HG03342 (cell line): ENCODE measurements at regions not wholly inside any gene's neighbourhood (a gene's known extent, or its start where the extent isn't known, plus 50 kb on each side); places are given as distances from the start of the nearest gene placed in this dataset.
"Not testable (repeated sequence)": the region's sequence is repeated elsewhere in the genome, so short reads cannot be mapped to it uniquely, and the experiment has no call there.

Experiments
- ATAC-seq: cut with Tn5 transposase; IDR thresholded peaks from one replicate; pipeline ENCODE4 v1.9.1; 2021; ENCODE audit warnings: mild to moderate bottlenecking, moderate library complexity; ENCODE audit not compliant: unreplicated experiment

- ATAC-seq, result no peak
Observed at GRCh38 chr9:86507212-86507630, 153.0 kb upstream of the TUT7 start.

- ATAC-seq, result no peak
Observed at GRCh38 chr9:86503942-86504341, 149.7 kb upstream of the TUT7 start.

GRCh38 chr9:86503314-86503713 is 149.1 kb upstream of the TUT7 start:
- ATAC-seq, result no peak

- ATAC-seq, result no peak
Observed at GRCh38 chr9:86500667-86501435, 146.6 kb upstream of the TUT7 start.

GRCh38 chr9:86500031-86500430 is 145.8 kb upstream of the TUT7 start:
- ATAC-seq, result no peak

- ATAC-seq, result no peak
Observed at GRCh38 chr9:86494644-86495111, 140.5 kb upstream of the TUT7 start.

GRCh38 chr9:86491468-86492266 is 137.5 kb upstream of the TUT7 start:
- ATAC-seq, result no peak

GRCh38 chr9:86488794-86489193 is 134.6 kb upstream of the TUT7 start:
- no peak for ATAC-seq

DNA sequence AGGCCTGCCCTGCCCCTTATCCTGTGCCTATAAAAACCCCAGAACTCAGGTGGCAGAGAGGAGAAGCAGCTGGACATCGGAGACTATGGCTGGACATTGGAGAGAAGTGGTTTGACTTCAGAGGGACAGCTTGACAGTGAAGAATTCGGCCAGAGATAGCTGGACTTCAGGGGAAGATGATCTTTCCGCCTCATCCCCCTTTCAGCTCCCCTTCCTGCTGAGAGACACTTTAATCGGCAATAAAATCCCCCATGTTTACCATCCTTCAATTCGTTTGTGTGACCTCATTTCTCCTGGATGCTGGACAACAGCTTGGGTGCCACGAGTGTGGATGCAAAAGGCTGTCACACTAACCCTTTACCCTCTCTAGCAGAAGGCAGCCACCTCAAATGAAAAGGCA is 134.1 kb upstream of the TUT7 start:
- ATAC-seq, result no peak

DNA sequence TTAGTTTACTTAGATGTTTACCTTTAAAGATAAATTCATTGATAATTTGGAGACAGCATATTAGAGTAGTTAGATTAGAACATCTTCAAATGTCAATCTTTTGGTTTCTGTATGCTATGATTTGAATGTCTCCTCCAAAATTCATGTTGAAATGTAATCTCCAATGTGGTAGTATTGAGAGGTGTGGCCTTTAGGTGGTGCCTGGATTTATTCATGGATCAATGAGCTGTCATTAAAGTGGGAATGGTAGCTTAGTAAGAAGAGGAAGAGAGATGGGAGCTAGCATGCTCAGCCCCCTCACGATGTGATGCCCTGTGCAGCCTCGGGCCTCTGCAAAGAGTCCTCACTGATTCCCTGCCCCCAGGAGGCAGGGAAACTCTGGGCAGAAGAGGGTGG is 133.6 kb upstream of the TUT7 start:
- ATAC-seq, result no peak

GRCh38 chr9:86486891-86487837 is 133.0 kb upstream of the TUT7 start:
- ATAC-seq, result no peak

GRCh38 chr9:86485359-86485758 is 131.1 kb upstream of the TUT7 start:
- ATAC-seq, result no peak

DNA sequence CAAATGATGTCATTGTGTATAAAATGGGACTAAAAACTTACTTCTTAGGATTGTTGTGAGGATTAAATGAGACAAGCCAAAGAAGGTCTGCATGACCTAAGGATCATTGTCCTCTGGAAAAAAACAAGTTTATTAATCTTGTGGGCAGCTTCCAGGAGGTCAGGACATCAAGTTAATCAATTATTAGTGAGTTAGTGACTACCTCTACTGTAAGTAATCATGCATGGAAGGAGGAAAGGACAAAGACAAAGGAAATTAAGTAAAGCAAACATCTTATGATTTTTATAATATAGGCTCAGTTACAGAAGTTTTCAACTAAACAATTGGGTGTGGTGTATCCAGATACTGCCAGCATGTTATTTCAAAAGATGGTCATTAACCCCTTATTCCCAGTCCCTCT is 129.3 kb upstream of the TUT7 start:
- no peak for ATAC-seq

GRCh38 chr9:86481466-86481865 is 127.3 kb upstream of the TUT7 start:
- no peak for ATAC-seq

DNA sequence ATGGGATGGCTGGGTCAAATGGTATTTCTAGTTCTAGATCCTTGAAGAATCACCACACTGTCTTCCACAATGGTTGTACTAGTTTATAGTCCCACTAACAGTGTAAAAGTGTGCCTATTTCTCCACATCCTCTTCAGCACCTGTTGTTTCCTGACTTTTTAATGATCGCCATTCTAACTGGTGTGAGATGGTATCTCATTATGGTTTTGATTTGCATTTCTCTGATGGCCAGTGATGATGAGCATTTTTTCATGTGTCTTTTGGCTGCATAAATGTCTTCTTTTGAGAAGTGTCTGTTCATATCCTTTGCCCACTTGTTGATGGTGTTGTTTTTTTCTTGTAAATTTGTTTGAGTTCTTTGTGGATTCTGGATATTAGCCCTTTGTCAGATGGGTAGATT is 121.0 kb upstream of the TUT7 start:
- not testable (repeated sequence) for ATAC-seq

DNA sequence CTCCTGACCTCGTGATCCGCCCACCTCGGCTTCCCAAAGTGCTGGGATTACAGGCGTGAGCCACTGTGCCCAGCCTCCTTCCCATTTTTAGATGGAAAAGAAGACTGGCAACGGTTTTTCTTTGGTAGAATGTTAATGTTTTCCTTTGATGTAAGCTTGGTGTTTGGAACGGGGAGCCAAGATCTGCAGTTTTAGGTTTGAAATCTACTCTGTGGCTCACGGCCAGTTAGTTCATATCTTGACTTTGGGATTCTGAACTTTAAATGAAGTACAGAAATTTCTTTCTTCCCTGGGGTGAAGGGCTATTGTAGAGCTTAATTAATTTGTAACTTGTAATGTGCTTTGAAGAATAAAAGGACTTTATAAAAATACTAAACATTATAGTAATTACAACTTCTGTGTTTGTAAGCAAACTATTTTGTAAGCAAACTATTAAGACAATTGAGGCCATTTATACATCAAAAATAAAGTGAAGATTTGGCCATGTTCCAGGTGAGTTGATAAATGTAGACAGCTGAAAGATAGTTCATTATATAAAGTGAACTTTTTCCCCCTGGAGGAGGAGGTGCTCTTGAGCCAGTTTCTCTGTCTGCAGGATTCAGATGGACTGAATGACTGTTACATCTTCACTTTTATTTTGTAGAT is 117.1 kb upstream of the TUT7 start:
- ATAC-seq, result no peak

DNA sequence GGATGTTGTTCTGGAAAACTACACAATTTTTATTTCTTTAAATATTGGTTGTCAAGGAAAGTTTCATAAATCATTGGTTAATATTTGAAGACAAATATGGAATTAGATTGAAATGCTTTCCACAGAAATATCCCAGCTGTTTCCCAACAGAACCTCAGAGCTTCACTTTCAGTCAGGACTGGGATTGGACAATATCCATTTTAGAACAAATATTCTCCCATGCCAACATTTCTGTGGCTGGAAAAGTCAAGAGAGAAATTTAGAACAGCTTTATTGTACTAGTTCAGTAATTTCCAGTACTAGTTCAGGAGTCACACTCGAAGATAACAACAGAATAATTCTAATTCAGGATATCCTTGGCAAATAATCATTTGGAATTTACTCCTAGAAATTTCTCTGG is 116.1 kb upstream of the TUT7 start:
- no peak for ATAC-seq

GRCh38 chr9:86469476-86470250 is 115.5 kb upstream of the TUT7 start:
- no peak for ATAC-seq

- ATAC-seq, result no peak
Observed at GRCh38 chr9:86464242-86464641, 110.0 kb upstream of the TUT7 start.
